ENCODE measurements at regions not wholly inside any gene's neighbourhood (a gene's known extent, or its start where the extent isn't known, plus 50 kb on each side); places are given as distances from the start of the nearest gene placed in this dataset.

- H3K27ac ChIP-seq (ENCODE audit: low read length): no peak overlapping the region
- H3K9me3 ChIP-seq (ENCODE audit: control insufficient read depth in 2 of 2, low read length in 2 of 2): no peaks in the 10 kb centered on the region
- no peaks in the 10 kb centered on the region for H3K4me1 ChIP-seq (ENCODE audit: control insufficient read depth, insufficient read depth, low read length)
- peaks cover 0 to 3% of the 10 kb centered on the region in 2 donors for H3K27me3 ChIP-seq (ENCODE audit: control insufficient read depth in 1 of 2, insufficient read depth in 2 of 2, low read length in 2 of 2)
- no peaks in the 10 kb centered on the region for H3K36me3 ChIP-seq (ENCODE audit: control insufficient read depth in 2 of 2, insufficient read depth in 2 of 2, low read length in 2 of 2)
- H3K4me3 ChIP-seq (ENCODE audit: low read length in 2 of 2): no peak overlapping the region
- H3K9ac ChIP-seq (ENCODE audit: low read length in 2 of 2): no peak overlapping the region
Observed at GRCh38 chr7:46357290-46357689, 436.2 kb upstream of the IGFBP3 start.

GRCh38 chr7:46356371-46356770 lies 435.3 kb upstream of the IGFBP3 start:
- H3K9ac ChIP-seq (ENCODE audit: low read length in 2 of 2): no peak overlapping the region
- H3K27ac ChIP-seq (ENCODE audit: low read length): no peak overlapping the region
- no peaks in the 10 kb centered on the region for H3K9me3 ChIP-seq (ENCODE audit: control insufficient read depth in 2 of 2, low read length in 2 of 2)
- H3K27me3 ChIP-seq (ENCODE audit: control insufficient read depth in 1 of 2, insufficient read depth in 2 of 2, low read length in 2 of 2): peaks cover 0 to 3% of the 10 kb centered on the region in 2 donors
- H3K36me3 ChIP-seq (ENCODE audit: control insufficient read depth in 2 of 2, insufficient read depth in 2 of 2, low read length in 2 of 2): no peaks in the 10 kb centered on the region
- H3K4me1 ChIP-seq (ENCODE audit: control insufficient read depth, insufficient read depth, low read length): no peaks in the 10 kb centered on the region
- no peak overlapping the region for H3K4me3 ChIP-seq (ENCODE audit: low read length in 2 of 2)

GRCh38 chr7:46355331-46355730 lies 434.3 kb upstream of the IGFBP3 start:
- Histone ChIP-seq H3K9ac (ENCODE audit: low read length in 2 of 2) (no peak overlapping the region), H3K27ac (ENCODE audit: low read length) (no peak overlapping the region), H3K4me3 (ENCODE audit: low read length in 2 of 2) (no peak overlapping the region), H3K4me1 (ENCODE audit: control insufficient read depth, insufficient read depth, low read length) (no peaks in the 10 kb centered on the region), H3K27me3 (ENCODE audit: control insufficient read depth in 1 of 2, insufficient read depth in 2 of 2, low read length in 2 of 2) (peaks cover 2 to 3% of the 10 kb centered on the region in 2 donors), H3K36me3 (ENCODE audit: control insufficient read depth in 2 of 2, insufficient read depth in 2 of 2, low read length in 2 of 2) (no peaks in the 10 kb centered on the region), H3K9me3 (ENCODE audit: control insufficient read depth in 2 of 2, low read length in 2 of 2) (no peaks in the 10 kb centered on the region)

GRCh38 chr7:46352004-46352954 lies 431.2 kb upstream of the IGFBP3 start:
- Histone ChIP-seq H3K27ac (ENCODE audit: low read length) (no peak overlapping the region), H3K9ac (ENCODE audit: low read length in 2 of 2) (no peak overlapping the region), H3K9me3 (ENCODE audit: control insufficient read depth in 2 of 2, low read length in 2 of 2) (no peaks in the 10 kb centered on the region), H3K36me3 (ENCODE audit: control insufficient read depth in 2 of 2, insufficient read depth in 2 of 2, low read length in 2 of 2) (no peaks in the 10 kb centered on the region), H3K27me3 (ENCODE audit: control insufficient read depth in 1 of 2, insufficient read depth in 2 of 2, low read length in 2 of 2) (peaks cover 3 to 5% of the 10 kb centered on the region in 2 donors), H3K4me3 (ENCODE audit: low read length in 2 of 2) (no peak overlapping the region), H3K4me1 (ENCODE audit: control insufficient read depth, insufficient read depth, low read length) (no peaks in the 10 kb centered on the region)

GRCh38 chr7:46349490-46349889 lies 428.4 kb upstream of the IGFBP3 start:
- no peaks in the 10 kb centered on the region for H3K4me1 ChIP-seq (ENCODE audit: control insufficient read depth, insufficient read depth, low read length)
- H3K27ac ChIP-seq (ENCODE audit: low read length): no peak overlapping the region
- no peak overlapping the region for H3K9ac ChIP-seq (ENCODE audit: low read length in 2 of 2)
- peaks cover 3 to 5% of the 10 kb centered on the region in 2 donors for H3K27me3 ChIP-seq (ENCODE audit: control insufficient read depth in 1 of 2, insufficient read depth in 2 of 2, low read length in 2 of 2)
- no peak overlapping the region for H3K4me3 ChIP-seq (ENCODE audit: low read length in 2 of 2)
- no peaks in the 10 kb centered on the region for H3K9me3 ChIP-seq (ENCODE audit: control insufficient read depth in 2 of 2, low read length in 2 of 2)
- no peaks in the 10 kb centered on the region for H3K36me3 ChIP-seq (ENCODE audit: control insufficient read depth in 2 of 2, insufficient read depth in 2 of 2, low read length in 2 of 2)

- no peaks in the 10 kb centered on the region for H3K27me3 ChIP-seq (ENCODE audit: control insufficient read depth in 1 of 2, insufficient read depth in 2 of 2, low read length in 2 of 2)
- H3K9ac ChIP-seq (ENCODE audit: low read length in 2 of 2): no peak overlapping the region
- no peak overlapping the region for H3K27ac ChIP-seq (ENCODE audit: low read length)
- H3K9me3 ChIP-seq (ENCODE audit: control insufficient read depth in 2 of 2, low read length in 2 of 2): no peaks in the 10 kb centered on the region
- no peaks in the 10 kb centered on the region for H3K36me3 ChIP-seq (ENCODE audit: control insufficient read depth in 2 of 2, insufficient read depth in 2 of 2, low read length in 2 of 2)
- H3K4me1 ChIP-seq (ENCODE audit: control insufficient read depth, insufficient read depth, low read length): no peaks in the 10 kb centered on the region
- no peak overlapping the region for H3K4me3 ChIP-seq (ENCODE audit: low read length in 2 of 2)
Observed at GRCh38 chr7:46344533-46344932, 423.5 kb upstream of the IGFBP3 start.

DNA sequence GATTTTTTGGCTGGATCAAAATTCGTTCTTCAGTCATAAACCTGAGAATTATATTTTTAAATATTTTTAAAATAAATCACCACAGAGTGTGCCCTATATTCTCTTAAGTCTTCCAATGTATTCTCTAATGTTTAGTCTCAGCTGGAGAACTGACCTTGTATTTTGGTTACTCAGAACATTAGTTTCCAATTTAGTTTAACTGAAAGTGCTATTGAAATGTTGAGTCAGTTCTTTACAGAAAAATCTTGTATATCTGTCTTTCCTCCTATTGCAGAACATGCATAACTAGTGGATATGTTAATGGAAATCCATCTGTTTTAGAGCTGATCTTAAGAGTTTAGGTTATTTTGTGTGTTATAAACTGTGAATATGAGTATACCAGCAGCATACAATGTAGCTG lies 422.7 kb upstream of the IGFBP3 start:
- H3K27me3 ChIP-seq (ENCODE audit: control insufficient read depth in 1 of 2, insufficient read depth in 2 of 2, low read length in 2 of 2): no peaks in the 10 kb centered on the region
- H3K36me3 ChIP-seq (ENCODE audit: control insufficient read depth in 2 of 2, insufficient read depth in 2 of 2, low read length in 2 of 2): no peaks in the 10 kb centered on the region
- H3K4me1 ChIP-seq (ENCODE audit: control insufficient read depth, insufficient read depth, low read length): no peaks in the 10 kb centered on the region
- H3K9ac ChIP-seq (ENCODE audit: low read length in 2 of 2): no peak overlapping the region
- H3K4me3 ChIP-seq (ENCODE audit: low read length in 2 of 2): no peak overlapping the region
- H3K27ac ChIP-seq (ENCODE audit: low read length): no peak overlapping the region
- H3K9me3 ChIP-seq (ENCODE audit: control insufficient read depth in 2 of 2, low read length in 2 of 2): no peaks in the 10 kb centered on the region

DNA sequence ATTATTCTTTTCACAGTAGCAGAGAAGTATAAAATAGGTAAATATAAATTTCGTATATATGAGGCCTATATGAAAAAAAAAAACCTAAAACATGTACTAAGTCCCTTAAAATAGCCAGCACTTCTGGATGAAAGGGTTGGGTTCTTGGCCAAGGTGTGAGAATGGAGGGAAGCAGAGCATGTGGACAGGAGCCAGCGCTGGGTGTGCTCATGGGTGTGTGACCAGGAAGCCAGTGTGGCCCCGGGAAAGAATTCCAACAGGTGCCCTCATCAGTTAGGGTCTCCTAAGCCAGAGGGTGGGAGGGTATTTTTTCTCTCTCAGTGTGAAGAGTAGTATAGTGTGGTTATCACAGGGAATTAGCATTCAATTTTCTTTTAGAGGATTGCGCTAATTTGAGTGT lies 401.9 kb upstream of the IGFBP3 start:
- H3K9ac ChIP-seq (ENCODE audit: low read length in 2 of 2): no peak overlapping the region
- no peaks in the 10 kb centered on the region for H3K4me1 ChIP-seq (ENCODE audit: control insufficient read depth, insufficient read depth, low read length)
- H3K36me3 ChIP-seq (ENCODE audit: control insufficient read depth in 2 of 2, insufficient read depth in 2 of 2, low read length in 2 of 2): no peaks in the 10 kb centered on the region
- H3K27ac ChIP-seq (ENCODE audit: low read length): no peak overlapping the region
- no peaks in the 10 kb centered on the region for H3K27me3 ChIP-seq (ENCODE audit: control insufficient read depth in 1 of 2, insufficient read depth in 2 of 2, low read length in 2 of 2)
- H3K4me3 ChIP-seq (ENCODE audit: low read length in 2 of 2): no peak overlapping the region
- H3K9me3 ChIP-seq (ENCODE audit: control insufficient read depth in 2 of 2, low read length in 2 of 2): no peaks in the 10 kb centered on the region

DNA sequence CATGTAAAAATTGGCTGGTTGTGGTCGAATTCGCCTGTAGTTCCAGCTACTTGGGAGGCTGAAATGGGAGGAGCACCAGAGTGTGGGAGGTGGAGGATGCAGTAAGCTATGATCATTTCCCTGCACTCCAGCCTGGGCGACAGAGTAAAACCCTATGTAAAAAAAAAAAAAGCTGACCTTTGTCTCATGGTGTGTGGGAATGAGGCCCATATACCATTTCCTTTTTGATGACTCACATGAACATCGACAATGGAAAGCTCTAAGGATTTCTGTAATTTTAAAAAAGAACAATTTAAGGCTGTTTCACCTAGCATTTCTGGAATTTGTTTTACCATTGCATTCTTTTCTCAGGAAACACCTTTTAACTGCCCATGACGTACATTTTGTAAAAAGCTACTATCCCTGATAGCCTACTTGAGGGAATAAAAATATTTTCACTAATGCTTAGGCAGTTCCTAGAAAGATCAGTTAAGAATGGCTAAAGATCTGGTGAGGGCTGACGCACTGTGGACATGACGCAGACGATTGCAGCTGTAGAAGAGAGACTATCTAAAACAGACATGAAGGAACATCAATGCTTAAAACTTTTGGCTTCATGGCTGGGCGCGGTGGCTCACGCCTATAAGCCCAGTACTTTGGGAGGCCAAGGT lies 400.6 kb upstream of the IGFBP3 start:
- no peak overlapping the region for H3K4me3 ChIP-seq (ENCODE audit: low read length in 2 of 2)
- no peaks in the 10 kb centered on the region for H3K36me3 ChIP-seq (ENCODE audit: control insufficient read depth in 2 of 2, insufficient read depth in 2 of 2, low read length in 2 of 2)
- no peak overlapping the region for H3K9ac ChIP-seq (ENCODE audit: low read length in 2 of 2)
- no peak overlapping the region for H3K27ac ChIP-seq (ENCODE audit: low read length)
- no peaks in the 10 kb centered on the region for H3K9me3 ChIP-seq (ENCODE audit: control insufficient read depth in 2 of 2, low read length in 2 of 2)
- H3K4me1 ChIP-seq (ENCODE audit: control insufficient read depth, insufficient read depth, low read length): no peaks in the 10 kb centered on the region
- H3K27me3 ChIP-seq (ENCODE audit: control insufficient read depth in 1 of 2, insufficient read depth in 2 of 2, low read length in 2 of 2): no peaks in the 10 kb centered on the region

GRCh38 chr7:46320956-46321355 lies 399.9 kb upstream of the IGFBP3 start:
- Histone ChIP-seq H3K9me3 (ENCODE audit: control insufficient read depth in 2 of 2, low read length in 2 of 2) (no peaks in the 10 kb centered on the region), H3K27ac (ENCODE audit: low read length) (no peak overlapping the region), H3K9ac (ENCODE audit: low read length in 2 of 2) (no peak overlapping the region), H3K4me1 (ENCODE audit: control insufficient read depth, insufficient read depth, low read length) (no peaks in the 10 kb centered on the region), H3K27me3 (ENCODE audit: control insufficient read depth in 1 of 2, insufficient read depth in 2 of 2, low read length in 2 of 2) (no peaks in the 10 kb centered on the region), H3K4me3 (ENCODE audit: low read length in 2 of 2) (no peak overlapping the region), H3K36me3 (ENCODE audit: control insufficient read depth in 2 of 2, insufficient read depth in 2 of 2, low read length in 2 of 2) (no peaks in the 10 kb centered on the region)

- Histone ChIP-seq H3K4me1 (ENCODE audit: control insufficient read depth, insufficient read depth, low read length) (no peaks in the 10 kb centered on the region), H3K9ac (ENCODE audit: low read length in 2 of 2) (no peak overlapping the region), H3K27me3 (ENCODE audit: control insufficient read depth in 1 of 2, insufficient read depth in 2 of 2, low read length in 2 of 2) (no peaks in the 10 kb centered on the region), H3K9me3 (ENCODE audit: control insufficient read depth in 2 of 2, low read length in 2 of 2) (no peaks in the 10 kb centered on the region), H3K4me3 (ENCODE audit: low read length in 2 of 2) (no peak overlapping the region), H3K27ac (ENCODE audit: low read length) (no peak overlapping the region), H3K36me3 (ENCODE audit: control insufficient read depth in 2 of 2, insufficient read depth in 2 of 2, low read length in 2 of 2) (no peaks in the 10 kb centered on the region)
Observed at GRCh38 chr7:46319841-46320240, 398.8 kb upstream of the IGFBP3 start.
